ENCODE measurements at regions not wholly inside any gene's neighbourhood (a gene's known extent, or its start where the extent isn't known, plus 50 kb on each side); places are given as distances from the start of the nearest gene placed in this dataset.

DNA sequence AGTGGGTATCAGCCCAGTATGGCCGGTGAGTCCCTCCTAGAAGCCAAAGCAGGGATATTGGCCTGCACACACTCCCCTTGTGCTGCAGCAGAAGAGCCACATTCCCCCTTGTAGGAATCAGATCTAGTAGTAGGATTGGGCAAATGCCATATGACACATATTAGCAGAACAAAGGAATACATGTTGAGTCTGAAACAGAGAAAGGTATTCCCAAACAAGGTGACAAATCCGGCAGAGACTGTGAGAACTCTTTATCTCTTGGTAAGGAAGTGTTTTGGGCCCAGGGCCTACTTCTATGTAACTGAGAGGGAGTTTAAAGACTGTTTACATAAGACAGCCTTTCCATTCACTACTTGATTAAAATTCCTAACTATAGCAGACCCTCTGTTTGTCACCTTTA lies 1382.0 kb downstream of the FAM133A start:
- TF ChIP-seq, protein P1, sequence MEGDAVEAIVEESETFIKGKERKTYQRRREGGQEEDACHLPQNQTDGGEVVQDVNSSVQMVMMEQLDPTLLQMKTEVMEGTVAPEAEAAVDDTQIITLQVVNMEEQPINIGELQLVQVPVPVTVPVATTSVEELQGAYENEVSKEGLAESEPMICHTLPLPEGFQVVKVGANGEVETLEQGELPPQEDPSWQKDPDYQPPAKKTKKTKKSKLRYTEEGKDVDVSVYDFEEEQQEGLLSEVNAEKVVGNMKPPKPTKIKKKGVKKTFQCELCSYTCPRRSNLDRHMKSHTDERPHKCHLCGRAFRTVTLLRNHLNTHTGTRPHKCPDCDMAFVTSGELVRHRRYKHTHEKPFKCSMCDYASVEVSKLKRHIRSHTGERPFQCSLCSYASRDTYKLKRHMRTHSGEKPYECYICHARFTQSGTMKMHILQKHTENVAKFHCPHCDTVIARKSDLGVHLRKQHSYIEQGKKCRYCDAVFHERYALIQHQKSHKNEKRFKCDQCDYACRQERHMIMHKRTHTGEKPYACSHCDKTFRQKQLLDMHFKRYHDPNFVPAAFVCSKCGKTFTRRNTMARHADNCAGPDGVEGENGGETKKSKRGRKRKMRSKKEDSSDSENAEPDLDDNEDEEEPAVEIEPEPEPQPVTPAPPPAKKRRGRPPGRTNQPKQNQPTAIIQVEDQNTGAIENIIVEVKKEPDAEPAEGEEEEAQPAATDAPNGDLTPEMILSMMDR (IDR thresholded peaks at IDR 0.05; ENCODE audit: low read depth, low read length, missing input control) = no peak
- no peak for TF ChIP-seq RXRA (IDR thresholded peaks at IDR 0.05)
- TF ChIP-seq TAF1 (conservative IDR thresholded peaks at IDR 0.05) = no peak
- TF ChIP-seq SP1 (IDR thresholded peaks at IDR 0.05) = no peak
- TF ChIP-seq HNF4G (IDR thresholded peaks at IDR 0.05) = no peak
- TF ChIP-seq, protein P2, sequence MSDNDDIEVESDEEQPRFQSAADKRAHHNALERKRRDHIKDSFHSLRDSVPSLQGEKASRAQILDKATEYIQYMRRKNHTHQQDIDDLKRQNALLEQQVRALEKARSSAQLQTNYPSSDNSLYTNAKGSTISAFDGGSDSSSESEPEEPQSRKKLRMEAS (IDR thresholded peaks at IDR 0.05) = no peak
- TF ChIP-seq GABPA (IDR thresholded peaks at IDR 0.05 in 1 of 2, conservative IDR thresholded peaks at IDR 0.05 in 1 of 2) = no peak

Data from liver (tissue), 3 donors.